ENCODE measurements at regions not wholly inside any gene's neighbourhood (a gene's known extent, or its start where the extent isn't known, plus 50 kb on each side); places are given as distances from the start of the nearest gene placed in this dataset.

- no peak for TF ChIP-seq CTCF (IDR thresholded peaks at IDR 0.05)
- TF ChIP-seq POLR2A (IDR thresholded peaks at IDR 0.05): no peak
Measured at GRCh38 chr22:48275412-48275811, 1513.0 kb downstream of the TBC1D22A start.

Data from esophagus squamous epithelium (tissue), 4 donors.